Duodenal mucosa (tissue), 2 donors: ENCODE measurements at regions not wholly inside any gene's neighbourhood (a gene's known extent, or its start where the extent isn't known, plus 50 kb on each side); places are given as distances from the start of the nearest gene placed in this dataset.

Source experiments
- H3K27ac ChIP-seq: one replicate; pipeline ENCODE4 v1.7.0; 2013; ENCODE audit warnings: low read depth, low read length
- H3K27me3 ChIP-seq, 2 donors: one replicate each; pipeline ENCODE4 v1.7.0; 2013; ENCODE audit warnings: low read length in 2 of 2, control low read depth in 1 of 2; ENCODE audit not compliant: insufficient read depth in 2 of 2, control insufficient read depth in 1 of 2
- H3K36me3 ChIP-seq, 2 donors: one replicate each; pipeline ENCODE4 v1.7.0; 2013; ENCODE audit warnings: low read length in 2 of 2, control low read depth in 1 of 2; ENCODE audit not compliant: insufficient read depth in 2 of 2, control insufficient read depth in 1 of 2
- H3K4me1 ChIP-seq, 2 donors: one replicate each; pipeline ENCODE4 v1.7.0; 2013; ENCODE audit warnings: low read length in 2 of 2, control low read depth in 1 of 2; ENCODE audit not compliant: insufficient read depth in 2 of 2, control insufficient read depth in 1 of 2
- H3K4me3 ChIP-seq, 2 donors: one replicate each; pipeline ENCODE4 v1.7.0; 2013; ENCODE audit warnings: low read length in 2 of 2, low read depth in 1 of 2
- H3K9ac ChIP-seq, 2 donors: one replicate each; pipeline ENCODE4 v1.7.0; 2013; ENCODE audit warnings: low read length in 2 of 2, low read depth in 1 of 2
- H3K9me3 ChIP-seq, 2 donors: one replicate each; pipeline ENCODE4 v1.7.0; 2013; ENCODE audit warnings: low read length in 2 of 2, control low read depth in 1 of 2; ENCODE audit not compliant: control insufficient read depth in 1 of 2

DNA sequence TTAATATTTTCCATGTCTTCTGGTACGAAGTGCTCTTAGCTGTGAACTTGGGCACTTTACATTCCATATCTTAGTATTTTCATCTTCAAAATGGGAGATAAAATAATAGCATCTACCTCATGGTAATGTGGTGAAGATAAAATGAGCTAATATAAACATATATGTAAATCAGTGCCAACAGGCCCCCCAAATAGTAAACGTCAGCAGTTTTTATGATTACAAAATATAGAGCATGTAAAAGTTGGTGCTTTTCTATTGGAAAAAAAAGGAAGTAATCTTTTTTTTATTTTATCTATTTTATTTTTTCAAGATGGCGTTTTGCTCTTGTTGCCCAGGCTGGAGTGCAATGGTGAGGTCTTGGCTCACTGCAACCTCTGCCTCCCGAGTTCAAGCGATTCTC is 291.1 kb upstream of the PRDM9 start:
- H3K36me3 ChIP-seq = no peaks in the 10 kb centered on the region
- no peak overlapping the region for H3K4me3 ChIP-seq
- no peaks in the 10 kb centered on the region for H3K27me3 ChIP-seq
- H3K9ac ChIP-seq = no peak overlapping the region
- H3K27ac ChIP-seq = no peak overlapping the region
- no peaks in the 10 kb centered on the region for H3K4me1 ChIP-seq
- no peaks in the 10 kb centered on the region for H3K9me3 ChIP-seq

DNA sequence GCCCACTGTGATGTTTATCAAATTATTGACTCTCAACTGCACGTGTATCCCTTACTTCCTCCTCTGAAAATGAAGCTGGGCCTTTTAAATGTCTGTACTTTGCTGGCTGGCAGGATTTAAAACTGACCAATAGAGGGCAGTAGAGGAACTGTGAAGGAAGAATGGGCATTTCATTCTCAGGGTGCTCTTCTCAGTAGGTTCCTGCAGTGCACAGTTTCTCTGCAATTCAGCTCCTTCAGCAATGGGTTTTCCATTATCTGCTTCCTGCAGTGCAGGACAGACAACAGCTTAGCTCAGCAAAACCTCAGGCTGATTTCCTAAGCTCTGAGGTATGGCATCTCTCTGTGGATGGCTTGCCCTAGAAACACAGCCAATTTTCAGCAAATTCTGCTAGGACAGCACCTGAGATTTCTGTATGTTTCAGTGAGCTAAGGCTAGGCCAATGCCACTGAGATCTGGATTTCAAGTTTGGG is 298.4 kb upstream of the PRDM9 start:
- Histone ChIP-seq H3K36me3 (no peaks in the 10 kb centered on the region), H3K4me3 (no peak overlapping the region), H3K27me3 (no peaks in the 10 kb centered on the region), H3K27ac (no peak overlapping the region), H3K9me3 (no peaks in the 10 kb centered on the region), H3K9ac (no peak overlapping the region), H3K4me1 (no peaks in the 10 kb centered on the region)

- H3K4me1 ChIP-seq = no peaks in the 10 kb centered on the region
- H3K9me3 ChIP-seq = peaks cover 0 to 5% of the 10 kb centered on the region in 2 donors
- no peak overlapping the region for H3K27ac ChIP-seq
- H3K36me3 ChIP-seq = no peaks in the 10 kb centered on the region
- no peak overlapping the region for H3K4me3 ChIP-seq
- no peaks in the 10 kb centered on the region for H3K27me3 ChIP-seq
- H3K9ac ChIP-seq = no peak overlapping the region
Measured at GRCh38 chr5:23204111-23204510, 303.3 kb upstream of the PRDM9 start.

GRCh38 chr5:23169660-23170416 is 316.7 kb upstream of the CDH12 start:
- Histone ChIP-seq H3K27ac (no peak overlapping the region), H3K36me3 (no peaks in the 10 kb centered on the region), H3K4me3 (no peak overlapping the region), H3K9ac (no peak overlapping the region), H3K4me1 (no peaks in the 10 kb centered on the region), H3K9me3 (peaks cover 0 to 6% of the 10 kb centered on the region in 2 donors), H3K27me3 (no peaks in the 10 kb centered on the region)

- Histone ChIP-seq H3K9me3 (peaks cover 0 to 6% of the 10 kb centered on the region in 2 donors), H3K4me1 (no peaks in the 10 kb centered on the region), H3K27ac (no peak overlapping the region), H3K4me3 (no peak overlapping the region), H3K36me3 (no peaks in the 10 kb centered on the region), H3K9ac (no peak overlapping the region), H3K27me3 (no peaks in the 10 kb centered on the region)
Measured at GRCh38 chr5:23164971-23165370, 311.8 kb upstream of the CDH12 start.

- Histone ChIP-seq H3K4me3 (no peak overlapping the region), H3K4me1 (no peaks in the 10 kb centered on the region), H3K9ac (no peak overlapping the region), H3K27ac (no peak overlapping the region), H3K9me3 (no peaks in the 10 kb centered on the region), H3K36me3 (no peaks in the 10 kb centered on the region), H3K27me3 (no peaks in the 10 kb centered on the region)
Measured at GRCh38 chr5:23158179-23158578, 305.0 kb upstream of the CDH12 start.

DNA sequence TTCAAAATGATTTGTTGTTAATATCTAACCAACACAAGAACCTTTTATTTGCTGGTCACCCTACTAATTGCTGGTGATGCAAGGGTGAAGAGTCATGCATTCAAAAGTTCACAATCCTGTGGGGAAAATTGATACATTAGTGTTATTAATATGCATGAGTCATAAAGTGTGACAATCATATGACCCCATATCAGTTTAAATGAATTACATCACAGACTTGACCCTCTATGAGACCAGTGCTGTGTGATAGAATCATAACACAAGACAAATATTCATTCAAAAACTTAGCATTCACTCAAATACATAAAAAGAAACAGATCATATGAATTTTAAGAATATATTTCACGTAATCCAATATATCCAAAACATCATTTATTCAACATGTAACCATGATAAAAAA is 304.6 kb upstream of the CDH12 start:
- H3K27ac ChIP-seq = no peak overlapping the region
- no peaks in the 10 kb centered on the region for H3K4me1 ChIP-seq
- no peak overlapping the region for H3K4me3 ChIP-seq
- no peaks in the 10 kb centered on the region for H3K9me3 ChIP-seq
- H3K9ac ChIP-seq = no peak overlapping the region
- no peaks in the 10 kb centered on the region for H3K36me3 ChIP-seq
- no peaks in the 10 kb centered on the region for H3K27me3 ChIP-seq

DNA sequence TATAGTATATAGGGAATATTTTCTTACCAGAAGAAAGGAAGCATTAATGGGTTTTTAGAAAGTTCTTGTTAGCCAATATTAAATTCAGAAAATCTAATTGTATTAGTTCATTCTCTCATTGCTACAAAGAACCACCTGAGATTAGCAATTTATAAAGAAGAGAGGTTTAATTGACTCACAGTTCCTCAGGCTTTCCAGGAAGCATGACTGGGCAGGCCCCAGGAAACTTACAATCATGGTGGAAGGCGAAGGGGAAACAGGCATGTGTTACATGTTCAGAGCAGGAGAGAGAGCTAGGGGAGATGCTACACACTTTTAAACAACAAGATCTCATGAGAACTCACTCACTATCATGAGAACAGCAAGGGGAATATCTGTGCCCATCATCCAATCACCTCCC is 304.0 kb upstream of the CDH12 start:
- Histone ChIP-seq H3K27me3 (no peaks in the 10 kb centered on the region), H3K4me1 (no peaks in the 10 kb centered on the region), H3K9me3 (no peaks in the 10 kb centered on the region), H3K4me3 (no peak overlapping the region), H3K27ac (no peak overlapping the region), H3K36me3 (no peaks in the 10 kb centered on the region), H3K9ac (no peak overlapping the region)

- H3K4me3 ChIP-seq = no peak overlapping the region
Measured at GRCh38 chr5:23147625-23148024, 294.5 kb upstream of the CDH12 start.

DNA sequence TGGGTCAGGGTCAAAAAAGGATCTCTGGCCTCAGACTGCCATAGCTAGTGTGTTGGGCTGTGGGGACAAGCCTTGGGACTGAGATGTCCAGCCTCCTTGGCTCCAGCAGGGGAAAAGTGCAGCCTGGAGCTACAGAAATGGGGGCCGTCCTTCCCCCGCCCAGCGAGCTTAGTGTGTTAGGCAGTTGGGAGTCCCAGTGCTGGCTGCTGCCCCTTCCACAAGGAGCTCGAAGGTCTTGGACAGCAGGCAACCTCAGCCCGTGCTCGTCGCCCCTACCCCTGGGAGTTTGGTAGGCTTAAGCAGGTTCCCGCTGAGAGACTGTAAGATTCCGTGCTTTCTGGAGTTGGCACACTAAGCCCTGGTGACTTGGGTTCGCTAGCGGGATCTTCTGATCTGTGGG is 293.0 kb upstream of the CDH12 start:
- H3K36me3 ChIP-seq = no peaks in the 10 kb centered on the region
- H3K4me1 ChIP-seq = no peaks in the 10 kb centered on the region
- H3K9ac ChIP-seq = no peak overlapping the region
- no peaks in the 10 kb centered on the region for H3K9me3 ChIP-seq
- no peak overlapping the region for H3K4me3 ChIP-seq
- no peak overlapping the region for H3K27ac ChIP-seq
- no peaks in the 10 kb centered on the region for H3K27me3 ChIP-seq

More at GRCh38 chr5:23147625-23148024, 294.5 kb upstream of the CDH12 start:
- H3K4me1 ChIP-seq = no peaks in the 10 kb centered on the region
- no peak overlapping the region for H3K9ac ChIP-seq
- H3K27me3 ChIP-seq = no peaks in the 10 kb centered on the region
- H3K9me3 ChIP-seq = no peaks in the 10 kb centered on the region
- H3K36me3 ChIP-seq = no peaks in the 10 kb centered on the region
- H3K27ac ChIP-seq = no peak overlapping the region
